Upper lobe of left lung (tissue), 4 donors: ENCODE measurements at regions not wholly inside any gene's neighbourhood (a gene's known extent, or its start where the extent isn't known, plus 50 kb on each side); places are given as distances from the start of the nearest gene placed in this dataset.

Source experiments
- POLR2A ChIP-seq, 4 donors: fragments of 450-650 bp; IDR thresholded peaks; one replicate each; pipeline ENCODE4 v1.5.1; 2016 to 2017; ENCODE audit warnings: antibody characterized with exemption in 4 of 4, mild to moderate bottlenecking in 2 of 4
- POLR2AphosphoS5 ChIP-seq, 2 donors: sonication (generic); formaldehyde crosslinking; IDR thresholded peaks; one replicate each; pipeline ENCODE4 v1.5.1; 2017; ENCODE audit warnings: antibody characterized with exemption in 2 of 2
- TF ChIP-seq, protein P1 (sequence below), 6 experiments: fragments of 450-650 bp in 4 of 6; fragments of 200-600 bp in 2 of 6; sonication (generic) in 2 of 6; IDR thresholded peaks; one replicate each; pipeline ENCODE4 v1.5.1; 2016 to 2019; ENCODE audit warnings: antibody characterized with exemption in 6 of 6

GRCh38 chr15:62896380-62896866 is 146.1 kb upstream of the TPM1 start:
- TF ChIP-seq, protein P1, sequence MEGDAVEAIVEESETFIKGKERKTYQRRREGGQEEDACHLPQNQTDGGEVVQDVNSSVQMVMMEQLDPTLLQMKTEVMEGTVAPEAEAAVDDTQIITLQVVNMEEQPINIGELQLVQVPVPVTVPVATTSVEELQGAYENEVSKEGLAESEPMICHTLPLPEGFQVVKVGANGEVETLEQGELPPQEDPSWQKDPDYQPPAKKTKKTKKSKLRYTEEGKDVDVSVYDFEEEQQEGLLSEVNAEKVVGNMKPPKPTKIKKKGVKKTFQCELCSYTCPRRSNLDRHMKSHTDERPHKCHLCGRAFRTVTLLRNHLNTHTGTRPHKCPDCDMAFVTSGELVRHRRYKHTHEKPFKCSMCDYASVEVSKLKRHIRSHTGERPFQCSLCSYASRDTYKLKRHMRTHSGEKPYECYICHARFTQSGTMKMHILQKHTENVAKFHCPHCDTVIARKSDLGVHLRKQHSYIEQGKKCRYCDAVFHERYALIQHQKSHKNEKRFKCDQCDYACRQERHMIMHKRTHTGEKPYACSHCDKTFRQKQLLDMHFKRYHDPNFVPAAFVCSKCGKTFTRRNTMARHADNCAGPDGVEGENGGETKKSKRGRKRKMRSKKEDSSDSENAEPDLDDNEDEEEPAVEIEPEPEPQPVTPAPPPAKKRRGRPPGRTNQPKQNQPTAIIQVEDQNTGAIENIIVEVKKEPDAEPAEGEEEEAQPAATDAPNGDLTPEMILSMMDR (IDR thresholded peaks at IDR 0.05) = no peak
- TF ChIP-seq POLR2AphosphoS5 (IDR thresholded peaks at IDR 0.05) (no peak), POLR2A (IDR thresholded peaks at IDR 0.05) (no peak)
